Large intestine (tissue), 3 donors: ENCODE measurements at regions not wholly inside any gene's neighbourhood (a gene's known extent, or its start where the extent isn't known, plus 50 kb on each side); places are given as distances from the start of the nearest gene placed in this dataset.

ENCODE experiments used
- DNase-seq, 2 donors: peaks; one replicate each; pipeline versions ENCODE4 v3.0.0 to v3.0.0-alpha.2; 2013
- H3K27ac ChIP-seq: one replicate; pipeline ENCODE4 v1.5.1; 2013; ENCODE audit warnings: low read length
- H3K27me3 ChIP-seq: 2 replicates; pipeline ENCODE4 v1.6.1; 2013; ENCODE audit warnings: low read length; ENCODE audit not compliant: control insufficient read depth, insufficient read depth
- H3K36me3 ChIP-seq: 2 replicates; pipeline ENCODE4 v1.6.1; 2013; ENCODE audit warnings: low read length; ENCODE audit not compliant: control insufficient read depth, insufficient read depth
- H3K4me1 ChIP-seq: one replicate; pipeline ENCODE4 v1.6.1; 2013; ENCODE audit warnings: low read length; ENCODE audit not compliant: control insufficient read depth, insufficient read depth
- H3K4me3 ChIP-seq: one replicate; pipeline ENCODE4 v1.5.1; 2013; ENCODE audit warnings: low read length
- H3K9me3 ChIP-seq: one replicate; pipeline ENCODE4 v1.6.1; 2013; ENCODE audit warnings: mild to moderate bottlenecking, low read depth, low read length, moderate library complexity; ENCODE audit not compliant: control insufficient read depth
- WGBS: methylation state at CpG from one replicate; pipeline ENCODE4 v1.1.5; 2013; ENCODE audit warnings: low lambda C conversion rate; ENCODE audit not compliant: insufficient coverage; 5-methylcytosine and 5-hydroxymethylcytosine counted together

GRCh38 chr3:194817592-194817930, 131.9 kb downstream of the FAM43A start:
- Histone ChIP-seq H3K4me3 (no peak overlapping the region), H3K27ac (no peak overlapping the region), H3K27me3 (no peaks in the 10 kb centered on the region), H3K36me3 (no peaks in the 10 kb centered on the region), H3K9me3 (no peaks in the 10 kb centered on the region), H3K4me1 (no peaks in the 10 kb centered on the region)
- no CpG with 5 or more reads among the region's 4 CpGs for WGBS
- DNase-seq, result no peak

- H3K4me3 ChIP-seq, result no peak overlapping the region
- H3K36me3 ChIP-seq, result no peaks in the 10 kb centered on the region
These were observed 132.3 kb downstream of the FAM43A start for GRCh38 chr3:194817936-194818335.

DNA sequence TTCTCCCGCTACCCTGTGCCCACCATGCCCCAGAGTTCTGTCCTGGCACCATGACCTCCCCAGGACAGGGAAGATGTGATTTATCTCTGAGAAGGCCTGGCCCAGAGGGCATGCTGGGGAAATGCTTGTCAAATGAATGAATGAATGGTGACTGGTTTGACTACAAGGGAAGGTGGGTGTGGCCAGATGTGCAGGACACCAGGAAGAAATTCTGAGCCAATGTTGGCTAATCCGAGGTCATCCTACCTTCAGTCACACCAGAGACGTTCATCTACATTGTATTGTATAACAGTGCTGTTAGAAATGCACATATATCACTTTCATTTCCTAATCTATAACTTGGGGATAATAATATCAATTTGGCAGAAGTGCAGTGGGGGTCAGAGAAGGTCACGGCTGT, 138.4 kb downstream of the FAM43A start:
- Histone ChIP-seq H3K36me3 (no peaks in the 10 kb centered on the region), H3K27me3 (no peaks in the 10 kb centered on the region), H3K27ac (no peak overlapping the region), H3K4me1 (no peaks in the 10 kb centered on the region), H3K4me3 (no peak overlapping the region), H3K9me3 (no peaks in the 10 kb centered on the region)
- no peak for DNase-seq
- WGBS, result no CpG with 5 or more reads among the region's 4 CpGs

More at GRCh38 chr3:194817936-194818335, 132.3 kb downstream of the FAM43A start:
- Histone ChIP-seq H3K4me1 (no peaks in the 10 kb centered on the region), H3K9me3 (no peaks in the 10 kb centered on the region), H3K27me3 (no peaks in the 10 kb centered on the region), H3K27ac (no peak overlapping the region)
- no peak for DNase-seq
- 85% methylated on average over 2 of the region's 6 CpGs for WGBS

GRCh38 chr3:194824701-194825111, 139.0 kb downstream of the FAM43A start:
- no peaks in the 10 kb centered on the region for H3K36me3 ChIP-seq
- no peaks in the 10 kb centered on the region for H3K4me1 ChIP-seq
- H3K27me3 ChIP-seq, result no peaks in the 10 kb centered on the region
- no peak for DNase-seq
- no peaks in the 10 kb centered on the region for H3K9me3 ChIP-seq
- WGBS, result no CpG with 5 or more reads among the region's 15 CpGs
- no peak overlapping the region for H3K27ac ChIP-seq
- no peak overlapping the region for H3K4me3 ChIP-seq

DNA sequence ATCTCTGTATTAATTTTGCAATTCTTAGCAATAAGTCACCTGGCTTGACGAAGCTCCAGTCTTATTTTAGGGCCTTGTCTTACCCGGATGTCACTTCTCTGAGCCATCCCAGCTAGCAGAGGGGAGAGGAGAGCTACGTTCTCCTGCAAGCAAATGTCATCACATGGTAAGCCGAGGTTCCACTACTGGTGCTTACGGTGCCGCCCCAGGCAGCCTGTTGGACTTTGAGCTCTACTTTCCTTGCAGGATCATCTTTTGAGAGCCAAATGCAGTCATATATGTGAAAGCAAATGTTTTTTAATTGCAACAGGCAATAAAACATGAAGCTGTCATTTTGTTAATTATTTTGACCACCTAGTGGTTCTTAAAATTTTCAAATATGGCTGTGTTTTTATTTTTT, 140.9 kb downstream of the FAM43A start:
- Histone ChIP-seq H3K27ac (no peak overlapping the region), H3K4me3 (no peak overlapping the region), H3K36me3 (no peaks in the 10 kb centered on the region), H3K9me3 (no peaks in the 10 kb centered on the region), H3K4me1 (no peaks in the 10 kb centered on the region), H3K27me3 (no peaks in the 10 kb centered on the region)
- peak; percentile 65 to 79 for DNase-seq
- no CpG with 5 or more reads among the region's 6 CpGs for WGBS

- Histone ChIP-seq H3K9me3 (no peaks in the 10 kb centered on the region), H3K4me3 (no peak overlapping the region), H3K36me3 (no peaks in the 10 kb centered on the region), H3K27me3 (no peaks in the 10 kb centered on the region), H3K4me1 (no peaks in the 10 kb centered on the region), H3K27ac (no peak overlapping the region)
- WGBS, result no CpG with 5 or more reads among the region's 1 CpG
- no peak for DNase-seq
These were observed 141.8 kb downstream of the FAM43A start for GRCh38 chr3:194827486-194827885.

DNA sequence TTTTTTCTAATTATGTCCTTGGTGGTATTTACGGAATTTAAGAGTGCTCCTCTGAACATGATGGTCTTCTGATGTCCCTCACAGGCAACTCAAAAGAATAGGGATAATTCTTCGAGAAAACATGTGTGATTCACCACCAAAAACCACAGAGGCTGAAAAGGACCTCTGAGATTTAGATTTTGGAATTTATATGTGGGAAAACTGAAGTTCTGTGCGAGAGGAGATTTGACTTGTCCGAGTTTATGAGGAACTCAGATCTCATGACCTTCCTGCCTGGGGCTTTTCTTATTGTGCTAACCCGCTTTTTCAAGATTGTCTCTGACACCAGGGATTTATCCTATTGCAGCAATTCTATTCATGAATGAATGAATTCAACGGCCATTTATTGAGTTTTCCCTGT, 142.4 kb downstream of the FAM43A start:
- H3K4me3 ChIP-seq, result no peak overlapping the region
- H3K36me3 ChIP-seq, result no peaks in the 10 kb centered on the region
- H3K9me3 ChIP-seq, result no peaks in the 10 kb centered on the region
- WGBS, result no CpG with 5 or more reads among the region's 6 CpGs
- no peak overlapping the region for H3K27ac ChIP-seq
- H3K27me3 ChIP-seq, result no peaks in the 10 kb centered on the region
- no peaks in the 10 kb centered on the region for H3K4me1 ChIP-seq
- no peak for DNase-seq

DNA sequence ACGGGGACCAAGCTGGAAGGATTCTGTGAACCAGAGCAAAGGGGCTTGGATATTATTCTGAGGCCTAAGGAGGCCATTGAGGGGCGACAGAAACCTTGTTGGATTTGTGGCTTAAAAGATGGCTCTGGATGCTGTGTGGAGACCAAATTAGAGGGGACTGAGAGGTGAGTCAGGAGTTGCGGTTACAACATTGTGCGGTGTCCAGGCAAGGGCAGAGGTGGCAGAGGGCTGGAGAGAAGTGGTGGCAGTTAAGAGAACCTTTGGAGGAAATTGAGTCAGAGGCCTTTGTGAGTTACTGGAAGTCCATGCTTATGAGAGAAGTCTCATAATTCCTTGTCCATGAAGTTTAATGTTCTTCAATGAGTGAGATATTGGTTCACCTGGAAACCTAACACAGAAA, 143.2 kb downstream of the FAM43A start:
- no peak overlapping the region for H3K4me3 ChIP-seq
- DNase-seq, result no peak
- no peaks in the 10 kb centered on the region for H3K36me3 ChIP-seq
- no peak overlapping the region for H3K27ac ChIP-seq
- no peaks in the 10 kb centered on the region for H3K4me1 ChIP-seq
- no peaks in the 10 kb centered on the region for H3K27me3 ChIP-seq
- no peaks in the 10 kb centered on the region for H3K9me3 ChIP-seq
- WGBS, result no CpG with 5 or more reads among the region's 4 CpGs

DNA sequence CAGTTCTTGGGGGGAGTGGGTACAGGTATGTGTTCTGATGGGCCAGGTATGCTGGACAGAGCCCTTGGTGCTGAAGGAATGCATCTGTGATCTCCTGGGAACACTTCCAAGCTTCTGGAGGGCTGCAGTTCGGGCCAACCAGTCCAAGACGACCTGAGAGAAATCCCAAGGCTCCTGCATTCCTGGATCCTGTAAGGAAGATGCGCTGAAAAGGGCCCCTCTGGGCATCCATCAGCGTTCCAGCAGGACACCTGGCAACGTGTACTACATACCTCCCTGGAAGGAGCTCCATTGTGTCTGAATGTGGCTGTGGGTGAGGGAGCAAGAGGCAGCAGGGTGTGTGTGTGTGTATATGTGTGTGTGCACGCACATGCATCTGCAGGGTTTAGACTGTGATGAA, 144.7 kb downstream of the FAM43A start:
- Histone ChIP-seq H3K4me1 (no peaks in the 10 kb centered on the region), H3K27me3 (no peaks in the 10 kb centered on the region), H3K4me3 (no peak overlapping the region), H3K9me3 (no peaks in the 10 kb centered on the region), H3K36me3 (no peaks in the 10 kb centered on the region), H3K27ac (no peak overlapping the region)
- WGBS, result no CpG with 5 or more reads among the region's 6 CpGs
- DNase-seq, result no peak

GRCh38 chr3:194830978-194831377, 145.3 kb downstream of the FAM43A start:
- Histone ChIP-seq H3K4me3 (no peak overlapping the region), H3K9me3 (no peaks in the 10 kb centered on the region), H3K27me3 (no peaks in the 10 kb centered on the region), H3K27ac (no peak overlapping the region), H3K4me1 (no peaks in the 10 kb centered on the region), H3K36me3 (no peaks in the 10 kb centered on the region)
- no peak for DNase-seq
- no CpG with 5 or more reads among the region's 1 CpG for WGBS

GRCh38 chr3:194832346-194833104, 146.8 kb downstream of the FAM43A start:
- Histone ChIP-seq H3K27ac (no peak overlapping the region), H3K9me3 (no peaks in the 10 kb centered on the region), H3K36me3 (no peaks in the 10 kb centered on the region), H3K4me3 (no peak overlapping the region), H3K4me1 (no peaks in the 10 kb centered on the region), H3K27me3 (no peaks in the 10 kb centered on the region)
- no peak for DNase-seq
- 86% methylated on average over 2 of the region's 5 CpGs for WGBS
